HCT116 (cell line): ENCODE measurements at regions not wholly inside any gene's neighbourhood (a gene's known extent, or its start where the extent isn't known, plus 50 kb on each side); places are given as distances from the start of the nearest gene placed in this dataset.
"Not testable (repeated sequence)": the region's sequence is repeated elsewhere in the genome, so short reads cannot be mapped to it uniquely, and the experiment has no call there.

Experiments used
- CTCF ChIP-seq, 3 experiments: fragments of 200-600 bp in 1 of 3; sonication (generic) in 1 of 3; IDR thresholded peaks in 2 of 3; conservative IDR thresholded peaks in 1 of 3; 2 replicates each; pipeline ENCODE4 v1.5.1; 2012 to 2017; ENCODE audit warnings: low read depth in 2 of 3, low read length in 2 of 3, antibody characterized with exemption in 1 of 3, borderline replicate concordance in 1 of 3, control low read depth in 1 of 3, mild to moderate bottlenecking in 1 of 3, mixed read lengths in 1 of 3, mixed run types in 1 of 3, moderate library complexity in 1 of 3; ENCODE audit not compliant: insufficient read depth in 1 of 3
- EZH2 ChIP-seq: fragments of 200-600 bp; sonication (generic); IDR thresholded peaks from 2 replicates; pipeline ENCODE4 v1.6.1; 2017; ENCODE audit warnings: antibody characterized with exemption, mixed run types
- MAX ChIP-seq: IDR thresholded peaks from 2 replicates; pipeline ENCODE4 v1.6.1; 2012
- POLR2A ChIP-seq: IDR thresholded peaks from 2 replicates; pipeline ENCODE4 v1.7.0; 2011; ENCODE audit warnings: borderline replicate concordance; ENCODE audit not compliant: insufficient read depth, insufficient read length; ENCODE audit errors: extremely low read depth
- POLR2AphosphoS5 ChIP-seq: IDR thresholded peaks from 2 replicates; pipeline ENCODE4 v1.6.1; 2011; ENCODE audit warnings: mild to moderate bottlenecking, low read depth, low read length, moderate library complexity
- RAD21 ChIP-seq: IDR thresholded peaks from 2 replicates; pipeline ENCODE4 v1.6.1; 2012; ENCODE audit warnings: low read depth, mild to moderate bottlenecking
- SIN3A ChIP-seq: IDR thresholded peaks from 2 replicates; pipeline ENCODE4 v1.6.1; 2012; ENCODE audit warnings: low read depth
- TCF7L2 ChIP-seq: IDR thresholded peaks from 2 replicates; pipeline ENCODE4 v1.7.0; 2011; ENCODE audit warnings: borderline replicate concordance, inconsistent platforms; ENCODE audit not compliant: insufficient read depth, insufficient read length; ENCODE audit errors: extremely low read depth

GRCh38 chr17:26982563-26982962, 311.4 kb upstream of the WSB1 start:
- TF ChIP-seq POLR2AphosphoS5; CTCF (IDR thresholded peaks at IDR 0.05 in 2 of 3, conservative IDR thresholded peaks at IDR 0.05 in 1 of 3; ENCODE audit: borderline replicate concordance in 1 of 3, insufficient read depth in 1 of 3, low read depth in 2 of 3, low read length in 2 of 3); RAD21; POLR2A; EZH2; TCF7L2; MAX; SIN3A: not testable (repeated sequence)
